ENCODE measurements at regions not wholly inside any gene's neighbourhood (a gene's known extent, or its start where the extent isn't known, plus 50 kb on each side); places are given as distances from the start of the nearest gene placed in this dataset.

DNA sequence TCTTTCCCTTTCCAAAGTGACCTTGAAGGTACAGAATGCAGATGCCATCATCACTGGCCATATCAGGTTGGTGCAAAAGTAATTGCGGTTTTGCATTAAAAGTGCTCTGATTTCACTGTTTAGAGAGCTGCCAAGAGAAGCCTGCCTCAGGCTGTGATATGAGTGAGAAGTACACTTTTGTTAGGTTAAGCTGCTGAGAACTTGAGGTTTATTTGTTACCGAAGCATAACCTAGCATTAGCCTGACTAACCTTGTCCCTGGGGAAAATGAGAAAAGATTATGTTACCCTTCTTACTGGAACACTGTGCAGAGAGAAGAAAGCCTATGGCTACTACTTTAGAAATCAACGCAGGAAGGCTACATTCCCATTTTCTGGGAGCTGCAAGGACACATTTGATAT, 70.5 kb upstream of the RBM24 start:
- TF ChIP-seq CTCF (IDR thresholded peaks at IDR 0.05), result no peak
- TF ChIP-seq POLR2A (IDR thresholded peaks at IDR 0.05), result no peak
- no peak for TF ChIP-seq EP300 (IDR thresholded peaks at IDR 0.05)
- no peak for TF ChIP-seq POLR2AphosphoS5 (IDR thresholded peaks at IDR 0.05)
